ENCODE measurements at regions not wholly inside any gene's neighbourhood (a gene's known extent, or its start where the extent isn't known, plus 50 kb on each side); places are given as distances from the start of the nearest gene placed in this dataset.

GRCh38 chr3:72418244-72418643 lies 430.0 kb downstream of the SHQ1 start:
- no peak for TF ChIP-seq MYC (IDR thresholded peaks at IDR 0.05; ENCODE audit: borderline replicate concordance, low read length)
- TF ChIP-seq CTCF (IDR thresholded peaks at IDR 0.05): no peak
- TF ChIP-seq POLR2A (IDR thresholded peaks at IDR 0.05; ENCODE audit: low read length): no peak
- no peak for TF ChIP-seq MAZ (IDR thresholded peaks at IDR 0.05; ENCODE audit: borderline replicate concordance, low read depth, low read length)
